Right kidney (tissue), 1 donor: ENCODE measurements at regions not wholly inside any gene's neighbourhood (a gene's known extent, or its start where the extent isn't known, plus 50 kb on each side); places are given as distances from the start of the nearest gene placed in this dataset.
"Not testable (repeated sequence)": the region's sequence is repeated elsewhere in the genome, so short reads cannot be mapped to it uniquely, and the experiment has no call there.

ENCODE experiments used
- DNase-seq: peaks from one replicate; pipeline ENCODE4 v3.0.0-alpha.2; 2016

DNA sequence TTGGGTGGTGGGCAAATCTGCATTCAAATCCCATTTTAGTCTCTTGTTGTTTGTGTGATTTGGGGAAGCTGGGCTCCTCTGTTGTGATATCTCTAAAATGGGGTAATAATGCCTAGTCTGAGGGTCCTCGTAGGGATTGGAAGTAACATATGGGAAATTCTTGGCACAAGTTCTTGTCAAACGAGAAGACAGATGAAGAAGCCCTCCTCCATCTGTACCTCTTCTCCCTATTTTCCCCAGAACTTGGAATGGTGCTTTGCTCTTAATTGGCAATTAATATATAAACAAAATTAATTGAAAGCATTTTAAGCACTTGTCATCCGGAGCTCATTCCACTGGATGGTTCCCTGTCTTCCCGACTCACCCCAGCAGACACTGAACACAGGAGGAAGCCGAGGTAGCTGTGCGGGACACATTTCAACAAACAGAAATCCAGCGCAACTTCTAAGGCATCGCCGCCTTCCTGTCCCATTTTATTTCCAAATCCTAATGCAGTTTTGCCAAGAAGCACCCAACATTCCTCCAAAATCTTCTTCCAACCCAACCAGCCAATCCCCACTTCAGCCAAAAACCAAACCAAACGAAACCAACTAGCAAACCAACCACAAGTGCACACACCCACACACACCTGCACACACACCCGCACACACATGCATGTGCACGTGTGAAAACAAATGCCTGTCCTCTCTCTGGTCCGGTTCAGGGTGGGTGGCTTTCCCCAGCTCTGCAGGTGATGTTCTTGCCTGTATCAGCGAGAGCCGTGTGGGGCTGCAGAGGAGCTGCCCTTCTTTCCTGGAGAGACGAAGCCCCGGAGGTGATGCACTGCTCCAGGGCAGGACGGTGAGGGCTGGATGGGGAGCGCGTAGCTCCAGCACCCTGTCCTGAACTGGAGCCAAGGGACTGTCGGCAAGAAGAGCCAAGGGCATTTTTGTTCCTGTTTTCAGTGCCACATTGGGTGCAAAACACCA, 100.8 kb upstream of the B3GAT1 start:
- no peak for DNase-seq

DNA sequence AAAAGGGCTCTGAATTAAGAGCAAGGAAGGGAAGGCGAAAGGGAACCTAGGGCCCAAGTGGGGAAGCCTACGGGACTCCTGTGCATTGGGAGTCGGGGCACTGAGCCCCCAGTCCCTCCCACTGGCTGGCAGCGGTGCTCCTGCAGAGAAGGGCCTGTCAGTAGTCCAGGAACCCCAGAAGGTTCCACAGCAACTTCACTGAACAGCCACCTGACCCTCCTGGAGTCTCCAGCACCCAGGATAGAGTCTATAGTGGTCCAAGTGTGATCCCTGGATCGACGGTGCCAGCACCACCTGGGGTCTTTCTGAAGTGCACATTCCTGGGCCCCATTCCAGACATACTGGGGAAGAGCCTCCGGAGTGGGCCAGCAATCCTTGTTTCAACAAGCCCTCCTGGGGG, 100.0 kb upstream of the B3GAT1 start:
- no peak for DNase-seq

DNA sequence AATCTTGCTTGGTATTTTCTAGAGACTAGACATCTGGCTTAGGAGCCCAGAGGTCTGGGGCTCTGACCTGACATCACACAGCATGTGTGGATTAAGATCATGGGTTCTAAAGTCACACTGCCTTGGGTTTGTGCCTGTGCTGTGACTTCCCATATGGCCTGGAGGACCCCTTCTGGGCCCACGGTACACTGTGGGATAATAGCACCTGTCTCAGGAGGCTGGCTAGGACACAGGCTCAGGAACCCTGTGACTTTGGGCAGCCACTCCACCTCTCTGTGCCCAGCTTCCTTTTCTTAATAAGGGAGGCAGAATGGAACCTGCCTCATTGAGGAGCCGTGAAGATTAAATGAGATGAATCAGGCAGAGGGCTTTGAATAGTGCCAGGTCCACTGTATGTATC, 99.2 kb upstream of the B3GAT1 start:
- DNase-seq, result no peak

DNA sequence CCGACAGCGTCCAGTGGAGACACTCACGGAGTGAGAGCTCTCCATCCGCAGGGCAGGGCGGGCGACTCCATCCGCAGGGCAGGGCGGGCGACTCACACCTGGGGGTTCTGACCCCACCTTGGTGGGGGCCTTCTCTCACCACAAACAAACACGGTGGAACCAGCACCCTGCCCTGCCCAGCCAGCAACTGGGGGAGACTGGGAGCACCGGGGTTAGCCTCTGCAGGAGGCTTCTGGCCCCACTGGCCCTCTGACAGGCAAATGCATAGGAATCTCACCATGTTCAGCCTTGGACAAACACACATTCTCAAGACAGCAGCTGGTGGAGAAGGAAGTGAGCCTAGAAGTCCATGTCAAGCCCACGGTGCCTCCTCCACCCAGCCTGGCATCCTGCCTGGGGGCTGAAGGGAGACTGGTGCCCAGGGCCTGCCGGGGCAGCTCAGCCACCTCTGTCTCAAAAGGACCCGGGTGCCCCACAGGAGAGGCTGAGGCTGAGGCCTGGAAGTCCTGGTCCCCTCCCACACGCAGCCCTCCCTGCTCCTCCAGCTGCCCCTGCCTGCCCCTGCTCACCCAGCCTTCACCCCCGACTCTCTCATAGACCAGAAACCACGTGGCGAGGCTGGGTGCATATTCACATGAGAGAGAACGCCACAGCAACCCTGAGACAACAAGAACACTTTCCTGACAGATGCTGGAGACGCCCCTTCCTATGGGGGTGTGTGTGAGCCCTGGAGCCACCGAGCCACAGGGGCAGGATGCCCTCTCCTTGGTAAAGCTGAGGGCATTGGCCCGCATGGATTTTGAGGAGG, 98.4 kb upstream of the B3GAT1 start:
- DNase-seq, result no peak

DNA sequence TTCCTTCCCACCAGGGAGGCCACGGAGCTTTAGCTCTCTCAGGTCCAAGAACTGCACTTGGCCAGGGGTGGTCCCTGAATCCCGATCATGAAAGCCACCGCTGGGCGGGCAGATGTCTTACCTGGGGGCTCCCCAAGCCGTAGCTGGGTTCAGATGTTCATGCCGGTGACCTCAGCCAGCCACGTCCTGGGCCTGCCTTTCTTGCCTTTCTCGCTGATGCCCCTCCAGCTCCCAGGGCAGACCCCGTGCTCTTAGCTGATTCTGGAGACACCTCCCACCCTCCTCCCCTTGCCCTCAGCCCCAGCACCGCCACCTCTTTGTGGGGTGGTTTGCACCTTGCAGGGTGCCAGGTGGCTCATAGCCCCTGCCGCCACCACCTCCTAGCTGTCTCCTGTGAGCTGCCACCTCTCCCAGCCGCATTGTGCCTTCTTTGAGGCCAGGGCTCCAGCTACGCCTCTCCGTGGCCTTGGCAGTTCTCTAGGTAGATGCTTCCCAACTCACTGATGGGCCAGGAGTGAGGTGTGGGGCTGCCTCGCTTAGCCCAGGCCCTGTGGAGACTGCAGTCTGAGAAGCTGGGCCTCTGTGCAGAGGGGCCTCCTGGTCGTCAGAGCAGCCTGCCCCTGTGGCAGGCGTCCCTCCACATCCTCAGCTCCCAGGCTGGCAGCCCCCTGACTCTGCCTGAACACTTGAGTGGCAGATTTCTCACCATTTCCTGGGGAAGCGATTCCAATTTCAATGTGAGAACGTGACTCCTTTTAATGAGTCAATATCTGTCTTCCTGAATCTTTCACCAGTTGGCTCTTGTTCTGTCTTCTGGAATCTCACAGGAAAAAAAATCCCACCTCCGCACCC, 97.6 kb upstream of the B3GAT1 start:
- DNase-seq, result no peak

DNA sequence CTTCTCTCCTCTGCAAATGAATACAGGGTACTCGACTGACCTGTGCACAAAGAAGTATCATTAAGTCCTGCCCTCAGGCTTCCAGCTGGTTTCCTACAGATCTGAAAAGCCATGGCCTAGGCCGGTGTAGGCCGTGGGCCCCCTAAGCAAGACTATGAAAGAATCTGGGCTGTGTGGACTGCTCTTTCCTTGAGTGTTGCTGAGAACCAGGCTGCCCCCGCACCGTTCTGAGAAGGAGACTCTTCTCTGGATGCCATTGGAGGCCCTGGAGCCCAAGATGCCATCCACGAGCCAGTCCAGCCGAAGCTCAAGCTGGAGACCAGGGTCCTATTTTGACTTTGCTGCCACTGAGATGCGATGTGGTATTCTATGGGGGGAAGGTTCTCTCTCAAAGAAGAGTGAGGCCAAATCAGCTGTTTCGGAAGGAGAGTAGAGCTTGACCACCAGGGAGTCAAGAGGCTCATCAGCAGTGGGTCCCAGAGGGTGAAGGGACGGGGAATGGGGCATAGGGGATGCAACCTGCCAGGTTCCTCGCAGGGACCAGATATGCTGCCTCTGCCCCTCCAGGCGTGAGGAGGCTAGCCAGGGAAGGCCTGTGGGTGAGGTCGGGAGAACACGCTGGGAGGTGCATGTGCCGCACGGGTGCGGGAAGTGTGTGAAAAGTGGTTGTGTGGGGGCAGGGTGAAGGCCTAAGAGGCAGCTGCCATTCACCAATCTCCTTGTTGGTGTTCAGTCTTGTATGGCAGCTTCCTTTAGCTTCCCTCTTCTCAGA, 96.4 kb upstream of the B3GAT1 start:
- DNase-seq, result no peak

DNA sequence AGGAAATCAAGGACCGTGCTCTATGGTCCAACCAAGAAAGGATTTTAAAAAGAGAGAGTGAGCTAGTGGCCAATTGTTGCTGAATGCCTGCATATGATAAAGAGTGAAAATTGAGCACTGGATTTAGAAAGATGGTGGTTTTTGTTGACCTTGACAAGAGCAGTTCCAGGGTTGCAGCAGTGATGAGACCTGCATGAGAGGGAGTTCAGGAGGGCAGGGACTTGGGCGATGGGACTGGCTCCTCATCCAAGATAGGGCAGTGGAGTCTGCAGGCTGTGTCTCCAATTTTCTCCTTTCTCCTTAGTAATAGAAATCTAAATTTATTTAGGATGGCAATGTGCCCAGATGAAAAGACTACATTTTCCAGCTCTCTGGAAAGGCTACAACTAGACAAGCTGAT, 94.0 kb upstream of the B3GAT1 start:
- DNase-seq, result no peak

DNA sequence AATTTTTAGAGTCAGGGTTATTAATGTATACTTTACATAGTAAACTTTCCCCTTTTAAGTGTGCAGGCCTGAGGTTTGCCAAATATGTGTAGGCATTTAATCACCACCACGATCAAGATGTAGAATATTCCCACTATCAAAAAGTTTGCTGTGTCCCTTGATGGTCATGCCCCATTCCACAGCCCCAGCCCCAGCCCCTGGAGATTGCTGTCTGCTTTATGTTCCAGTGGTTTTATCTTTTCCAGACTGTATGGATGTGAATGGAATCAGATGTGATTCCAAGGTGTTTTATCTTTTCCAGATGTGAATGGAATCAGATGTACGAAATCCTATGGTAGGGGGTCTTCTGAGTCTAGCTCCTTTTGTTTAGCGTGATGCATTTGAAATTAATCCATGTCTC, 93.1 kb upstream of the B3GAT1 start:
- DNase-seq, result no peak

DNA sequence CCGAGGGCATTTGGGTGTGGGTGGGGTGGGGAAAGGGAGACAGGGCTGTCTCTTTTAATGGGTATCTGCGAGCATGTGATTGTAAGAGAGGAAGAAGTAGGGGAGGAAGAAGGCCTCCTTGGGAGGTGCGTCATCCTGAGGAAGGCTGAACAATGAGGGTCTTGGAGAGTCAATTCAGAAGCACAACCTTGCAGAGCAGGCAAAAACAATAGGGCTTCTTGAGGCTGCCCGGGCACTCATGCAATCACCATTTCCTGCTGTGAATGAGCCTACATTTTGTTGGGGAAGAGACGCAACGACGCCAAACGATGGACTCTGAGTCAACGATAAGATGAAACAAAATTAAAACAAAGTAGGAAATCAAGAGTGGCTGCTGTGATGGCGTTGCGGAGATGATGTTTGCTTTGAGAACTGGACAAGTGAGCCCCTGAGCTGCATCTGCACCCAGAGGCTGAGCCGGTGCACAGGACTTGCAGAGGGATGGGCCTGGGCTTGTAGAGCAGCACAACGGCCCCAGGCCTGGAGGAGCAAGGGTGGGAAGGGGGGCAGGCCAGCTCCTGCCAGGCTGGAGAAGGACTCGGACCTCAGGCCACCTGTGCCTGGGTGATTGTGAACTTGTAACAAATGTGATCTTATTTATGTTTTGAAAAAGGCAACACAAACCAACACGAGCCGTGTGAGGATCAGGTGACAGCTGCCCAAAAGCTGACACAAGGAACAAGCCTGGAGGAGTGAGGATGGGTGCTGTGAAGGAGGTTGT, 92.3 kb upstream of the B3GAT1 start:
- DNase-seq, result no peak

DNA sequence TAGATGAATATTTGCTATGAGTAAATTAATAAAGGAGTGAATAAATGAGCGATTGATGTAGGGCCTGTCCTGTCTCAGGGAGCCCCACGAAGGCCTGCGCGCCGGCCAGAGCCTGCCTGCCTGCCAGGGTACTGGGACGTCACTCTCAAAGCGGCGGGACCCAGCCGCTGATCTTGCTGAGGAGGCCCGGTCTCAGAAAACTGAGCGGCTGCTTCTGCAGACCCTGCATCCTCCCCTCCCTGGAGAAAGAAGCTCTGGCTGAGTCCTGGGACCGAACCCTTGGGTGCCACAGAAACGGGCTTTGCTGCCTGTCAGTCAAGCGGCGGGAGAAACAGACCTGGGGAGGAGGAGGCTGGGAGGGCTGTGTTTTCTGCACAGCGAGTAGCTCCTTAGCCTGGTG, 91.6 kb upstream of the B3GAT1 start:
- DNase-seq, result no peak

DNA sequence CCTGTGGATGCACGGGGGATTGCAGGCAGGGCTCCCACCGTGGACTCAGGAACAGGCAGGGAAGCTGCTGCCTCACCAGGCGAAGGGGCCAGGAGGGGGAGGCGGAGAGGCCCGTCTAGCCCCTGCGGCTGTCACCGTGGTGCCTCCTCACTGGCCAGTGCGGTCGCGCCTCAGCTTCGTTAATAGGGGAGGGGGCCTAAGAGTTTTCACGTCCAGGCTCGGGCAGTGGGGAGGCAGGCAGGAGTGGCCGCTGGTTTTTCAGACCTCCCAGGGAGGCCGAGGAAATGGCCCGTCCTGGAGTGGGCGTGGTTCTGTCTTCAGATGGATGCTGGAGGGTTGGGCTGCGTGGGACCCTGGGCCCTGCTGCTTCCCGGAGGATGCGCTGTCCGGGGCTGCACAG, 91.1 kb upstream of the B3GAT1 start:
- no peak for DNase-seq

DNA sequence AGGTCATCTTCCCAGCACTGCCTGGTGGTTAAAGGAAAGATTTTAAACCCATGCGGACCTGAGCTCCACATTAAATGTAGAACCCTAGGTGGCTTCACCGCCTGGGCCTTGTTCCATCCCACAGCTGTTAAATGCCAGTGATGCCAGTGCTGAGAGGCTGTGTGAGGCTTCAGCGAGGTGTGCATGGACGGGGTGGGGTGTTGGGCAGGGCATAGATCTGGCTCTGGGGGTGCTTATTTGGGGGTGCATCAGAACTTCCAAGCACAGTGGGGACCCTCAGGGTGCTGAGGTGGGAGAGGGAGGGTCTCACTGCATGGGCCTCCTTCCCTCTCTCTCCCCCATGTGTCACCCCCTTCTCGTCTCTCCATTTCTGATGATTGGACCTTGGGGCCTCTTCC, 90.1 kb upstream of the B3GAT1 start:
- no peak for DNase-seq

DNA sequence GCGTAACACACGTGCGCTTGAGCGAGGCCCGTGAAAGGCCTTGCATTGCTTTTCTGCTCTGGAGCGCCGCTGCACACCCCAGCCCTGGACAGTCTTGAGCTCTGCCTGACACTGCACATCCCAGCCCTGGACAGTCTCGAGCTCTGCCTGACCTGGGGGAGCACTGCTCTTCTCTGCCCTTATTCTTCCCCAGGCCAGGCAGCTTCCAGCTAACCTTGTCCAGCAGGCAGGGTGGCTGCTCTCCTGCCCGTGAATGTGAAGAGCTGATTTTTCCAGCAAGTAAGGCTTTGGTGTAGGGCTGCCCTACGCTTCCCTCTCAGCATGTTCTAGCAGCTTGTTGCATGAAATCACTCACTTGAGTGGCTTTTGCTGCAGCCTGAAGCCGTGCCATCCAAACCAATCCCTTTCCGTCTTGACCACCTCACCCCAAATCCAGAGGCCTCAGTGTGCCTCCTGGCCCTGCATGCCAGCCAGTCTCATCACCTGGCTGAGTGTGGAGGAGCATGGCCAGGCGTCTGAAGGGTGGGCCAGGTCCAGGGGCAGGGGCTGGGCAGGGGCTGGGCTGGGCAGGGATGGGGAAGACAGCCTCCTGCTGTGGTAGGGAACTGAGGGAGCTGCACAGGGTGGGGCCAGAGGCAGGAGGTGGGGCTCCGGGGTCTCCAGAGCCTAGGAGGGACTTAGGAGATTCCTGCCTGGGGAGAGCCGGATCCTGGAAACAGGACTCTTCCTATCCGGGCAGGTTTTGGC, 89.5 kb upstream of the B3GAT1 start:
- no peak for DNase-seq

DNA sequence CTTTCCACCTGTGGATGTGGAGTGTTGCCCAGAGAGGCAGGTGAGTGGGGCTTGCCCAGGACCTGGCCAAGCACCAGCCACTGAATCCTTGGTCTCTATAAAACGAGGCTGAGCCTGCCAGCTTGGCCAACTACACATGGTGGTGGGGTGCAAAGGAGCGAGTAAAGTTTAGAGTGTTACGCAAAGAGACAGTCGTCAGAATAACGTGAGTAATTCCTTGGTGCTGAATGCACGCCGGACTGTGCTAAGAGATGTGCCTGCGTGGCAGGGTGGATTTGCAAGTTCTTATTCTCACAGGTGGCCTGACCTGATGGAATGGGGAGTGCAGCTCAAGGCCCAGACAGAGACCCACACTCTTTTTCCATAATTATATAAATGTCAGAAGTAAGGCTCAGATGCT, 88.6 kb upstream of the B3GAT1 start:
- no peak for DNase-seq

DNA sequence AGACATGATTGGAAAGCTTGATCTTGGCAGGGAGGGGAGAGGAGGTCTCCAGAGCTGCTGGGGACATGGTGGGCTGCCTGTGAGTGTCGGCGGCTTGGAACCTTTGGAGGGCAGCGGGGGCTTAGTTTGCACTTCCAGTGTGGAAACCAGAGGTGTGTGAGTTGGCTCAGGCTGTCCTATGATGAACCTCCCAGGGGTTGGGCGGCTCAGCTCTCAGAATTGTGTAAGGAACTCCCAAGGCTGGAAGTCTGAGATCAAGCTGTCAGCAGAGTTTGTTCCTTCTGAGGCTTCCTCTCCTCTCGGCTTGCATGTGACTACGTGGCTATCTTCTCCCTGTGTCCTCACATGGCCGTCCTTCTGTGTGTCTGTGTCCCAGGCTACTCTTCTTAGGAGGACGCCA, 87.9 kb upstream of the B3GAT1 start:
- no peak for DNase-seq

DNA sequence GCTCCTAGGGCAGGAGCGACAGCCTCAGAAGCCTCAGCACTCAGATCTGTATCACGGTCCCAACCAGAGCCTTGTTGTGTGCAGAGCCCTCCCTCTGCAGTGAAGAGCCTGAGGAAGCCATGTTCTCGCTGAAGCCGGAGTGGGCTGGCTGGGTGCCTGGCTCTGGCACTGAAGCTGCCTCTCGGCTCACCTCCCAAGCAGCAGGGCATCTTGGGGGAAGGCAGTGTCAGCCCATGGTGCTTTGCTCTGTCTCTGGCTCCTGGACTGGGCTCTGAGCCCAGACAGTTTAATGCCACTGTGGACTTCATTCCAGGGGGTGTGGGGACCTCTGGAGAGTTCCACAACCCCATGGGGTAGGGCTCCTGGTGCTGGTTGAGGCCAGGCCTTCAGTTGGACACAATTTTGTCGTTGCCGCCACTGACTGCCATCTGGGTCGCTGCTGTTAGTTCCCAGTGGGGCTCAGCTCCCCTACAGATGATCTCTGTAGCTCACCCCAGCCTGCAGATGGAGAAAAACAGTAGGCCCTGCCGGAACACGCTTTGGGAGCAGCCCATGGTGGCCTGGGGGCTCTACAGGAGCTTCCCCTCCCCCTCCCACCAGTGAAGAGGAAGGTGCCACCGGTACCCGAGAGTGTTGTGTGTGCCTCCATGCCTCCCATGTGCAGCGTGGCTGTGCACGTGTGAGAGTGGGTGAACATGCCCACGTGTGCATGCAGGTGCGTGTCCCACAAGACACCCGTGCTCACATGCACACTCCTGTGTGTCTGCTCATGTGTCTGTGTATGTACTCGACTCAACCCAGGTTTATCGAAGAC, 86.5 kb upstream of the B3GAT1 start:
- no peak for DNase-seq

DNA sequence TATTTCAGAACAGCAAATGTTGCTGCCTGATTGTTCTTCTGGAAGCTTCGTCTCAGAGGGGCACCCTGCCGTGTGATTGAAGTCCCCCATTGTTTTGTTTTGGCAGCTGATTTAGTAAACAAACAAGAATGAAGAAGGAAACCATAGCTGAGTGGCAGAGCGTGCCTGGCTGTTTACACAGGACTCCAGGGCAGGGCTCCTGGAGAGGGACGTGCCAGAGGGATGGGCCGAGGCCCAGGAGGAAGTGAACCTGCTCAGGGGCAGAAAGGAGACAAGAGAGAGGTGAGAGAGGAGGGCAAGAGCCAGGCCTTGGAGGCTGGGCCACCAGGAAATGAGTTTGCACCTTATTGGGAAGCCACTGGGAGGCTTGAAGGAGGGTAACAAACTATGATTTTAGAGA, 85.5 kb upstream of the B3GAT1 start:
- DNase-seq, result no peak

DNA sequence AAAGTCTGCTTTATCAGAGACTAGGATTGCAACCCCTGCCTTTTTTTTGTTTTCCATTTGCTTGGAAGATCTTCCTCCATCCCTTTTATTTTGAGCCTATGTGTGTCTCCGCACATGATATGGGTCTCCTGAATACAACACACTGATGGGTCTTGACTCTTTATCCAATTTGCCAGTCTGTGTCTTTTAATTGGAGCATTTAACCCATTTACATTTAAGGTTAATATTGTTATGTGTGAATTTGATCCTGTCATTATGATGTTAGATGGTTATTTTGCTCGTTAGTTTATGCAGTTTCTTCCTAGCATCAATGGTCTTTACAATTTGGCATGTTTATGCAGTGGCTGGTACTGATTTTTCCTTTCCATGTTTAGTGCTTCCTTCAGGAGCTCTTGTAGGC, 84.0 kb upstream of the B3GAT1 start:
- not testable (repeated sequence) for DNase-seq

DNA sequence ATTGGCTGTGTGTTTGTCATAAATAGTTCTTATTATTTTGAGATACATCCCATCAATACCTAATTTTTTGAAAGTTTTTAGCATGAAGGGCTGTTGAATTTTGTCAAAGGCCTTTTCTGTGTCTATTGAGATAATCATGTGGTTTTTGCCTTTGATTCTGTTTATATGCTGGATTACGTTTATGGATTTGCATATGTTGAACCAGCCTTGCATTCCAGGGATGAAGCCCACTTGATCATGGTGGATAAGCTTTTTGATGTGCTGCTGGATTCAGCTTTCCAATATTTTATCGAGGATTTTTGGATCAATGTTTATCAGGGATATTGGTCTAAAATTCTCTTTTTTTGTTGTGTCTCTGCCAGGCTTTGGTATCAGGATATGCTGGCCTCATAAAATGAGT, 82.4 kb upstream of the B3GAT1 start:
- DNase-seq, result not testable (repeated sequence)
